Ascending aorta (tissue), 2 donors: ENCODE measurements at regions not wholly inside any gene's neighbourhood (a gene's known extent, or its start where the extent isn't known, plus 50 kb on each side); places are given as distances from the start of the nearest gene placed in this dataset.

Experiments
- DNase-seq, 2 donors: peaks; one replicate each; pipeline ENCODE4 v3.0.0-alpha.2; 2019; ENCODE audit warnings: low spot score in 2 of 2
- H3K27ac ChIP-seq, 2 donors: fragments of 200-600 bp; sonication (generic); one replicate each; pipeline ENCODE4 v1.5.1; 2016 to 2017; ENCODE audit warnings: mild to moderate bottlenecking in 1 of 2
- H3K27me3 ChIP-seq: fragments of 200-600 bp; sonication (generic); one replicate; pipeline ENCODE4 v1.5.1; 2017
- H3K36me3 ChIP-seq, 2 donors: fragments of 200-600 bp; sonication (generic); one replicate each; pipeline ENCODE4 v1.5.1; 2016
- H3K4me1 ChIP-seq, 2 donors: fragments of 200-600 bp; sonication (generic); one replicate each; pipeline ENCODE4 v1.5.1; 2016 to 2017; ENCODE audit warnings: mild to moderate bottlenecking in 1 of 2
- H3K4me3 ChIP-seq, 2 donors: fragments of 200-600 bp; sonication (generic); one replicate each; pipeline ENCODE4 v1.5.1; 2016 to 2017; ENCODE audit warnings: mild to moderate bottlenecking in 1 of 2
- H3K9me3 ChIP-seq, 2 donors: fragments of 200-600 bp; sonication (generic); one replicate each; pipeline ENCODE4 v1.5.1; 2016
- CTCF ChIP-seq, 3 experiments: fragments of 200-600 bp in 2 of 3; fragments of 450-650 bp in 1 of 3; sonication (generic) in 2 of 3; IDR thresholded peaks; one replicate each; pipeline ENCODE4 v1.5.1; 2016 to 2019; ENCODE audit warnings: antibody characterized with exemption in 3 of 3, mild to moderate bottlenecking in 1 of 3, moderate library complexity in 1 of 3
- intact Hi-C: fragments of 100-400 bp; cut with DNase I; formaldehyde crosslinking; loops from one replicate; pipeline ENCODE4 v1.15.1; 2023

GRCh38 chr2:146301287-146301686 lies 1543.5 kb upstream of the ACVR2A start:
- Histone ChIP-seq H3K4me1 (no peaks in the 10 kb centered on the region), H3K36me3 (no peaks in the 10 kb centered on the region), H3K4me3 (no peak overlapping the region), H3K27me3 (no peaks in the 10 kb centered on the region), H3K27ac (no peak overlapping the region), H3K9me3 (peaks cover 0 to 4% of the 10 kb centered on the region in 2 donors)
- intact Hi-C loops, result no loop called here
- no peak for TF ChIP-seq CTCF (IDR thresholded peaks at IDR 0.05)
- no peak for DNase-seq

- Histone ChIP-seq H3K27me3 (no peaks in the 10 kb centered on the region), H3K4me1 (no peaks in the 10 kb centered on the region), H3K9me3 (peaks cover 0 to 10% of the 10 kb centered on the region in 2 donors), H3K27ac (no peak overlapping the region), H3K36me3 (no peaks in the 10 kb centered on the region), H3K4me3 (no peak overlapping the region)
- no peak for DNase-seq
- intact Hi-C loops, result no loop called here
- no peak for TF ChIP-seq CTCF (IDR thresholded peaks at IDR 0.05)
Measured at GRCh38 chr2:146295080-146295670, 1549.7 kb upstream of the ACVR2A start.

- no peak overlapping the region for H3K4me3 ChIP-seq
Measured at GRCh38 chr2:146287281-146287680, 1557.5 kb upstream of the ACVR2A start.

GRCh38 chr2:146278881-146279280 lies 1565.9 kb upstream of the ACVR2A start:
- DNase-seq, result no peak
- Histone ChIP-seq H3K9me3 (no peaks in the 10 kb centered on the region), H3K27me3 (no peaks in the 10 kb centered on the region), H3K27ac (no peak overlapping the region), H3K36me3 (no peaks in the 10 kb centered on the region), H3K4me3 (no peak overlapping the region), H3K4me1 (no peaks in the 10 kb centered on the region)
- no peak for TF ChIP-seq CTCF (IDR thresholded peaks at IDR 0.05)
- intact Hi-C loops, result no loop called here

More at GRCh38 chr2:146287281-146287680, 1557.5 kb upstream of the ACVR2A start:
- DNase-seq, result no peak
- intact Hi-C loops, result no loop called here
- Histone ChIP-seq H3K36me3 (no peaks in the 10 kb centered on the region), H3K27ac (no peak overlapping the region), H3K27me3 (no peaks in the 10 kb centered on the region), H3K4me1 (no peaks in the 10 kb centered on the region), H3K9me3 (no peaks in the 10 kb centered on the region)
- TF ChIP-seq CTCF (IDR thresholded peaks at IDR 0.05), result no peak

GRCh38 chr2:146271131-146271831 lies 1573.5 kb upstream of the ACVR2A start:
- Histone ChIP-seq H3K27me3 (no peaks in the 10 kb centered on the region), H3K9me3 (no peaks in the 10 kb centered on the region), H3K4me3 (no peak overlapping the region), H3K27ac (no peak overlapping the region), H3K4me1 (no peaks in the 10 kb centered on the region), H3K36me3 (no peaks in the 10 kb centered on the region)
- intact Hi-C loops, result no loop called here
- no peak for DNase-seq
- no peak for TF ChIP-seq CTCF (IDR thresholded peaks at IDR 0.05)
